HEK293T (cell line): ENCODE measurements at regions not wholly inside any gene's neighbourhood (a gene's known extent, or its start where the extent isn't known, plus 50 kb on each side); places are given as distances from the start of the nearest gene placed in this dataset.

ENCODE experiments used
- ARNT ChIP-seq: fragments of 450-650 bp; IDR thresholded peaks from 2 replicates; pipeline ENCODE4 v1.6.1; 2017; ENCODE audit warnings: mild to moderate bottlenecking
- BHLHE40 ChIP-seq: fragments of 450-650 bp; IDR thresholded peaks from 2 replicates; pipeline ENCODE4 v1.6.1; 2016; ENCODE audit warnings: mild to moderate bottlenecking, moderate library complexity, borderline replicate concordance
- ELF4 ChIP-seq: fragments of 450-650 bp; IDR thresholded peaks from 2 replicates; pipeline ENCODE4 v1.6.1; 2017; ENCODE audit warnings: antibody characterized with exemption
- FOXA1 ChIP-seq: fragments of 450-650 bp; IDR thresholded peaks from 2 replicates; pipeline ENCODE4 v1.6.1; 2016; ENCODE audit warnings: mild to moderate bottlenecking
- FOXM1 ChIP-seq: fragments of 450-650 bp; IDR thresholded peaks from 2 replicates; pipeline ENCODE4 v1.6.1; 2017; ENCODE audit warnings: mild to moderate bottlenecking, borderline replicate concordance
- HDGF ChIP-seq: fragments of 450-650 bp; IDR thresholded peaks from 2 replicates; pipeline ENCODE4 v1.6.1; 2017; ENCODE audit warnings: antibody characterized with exemption, borderline replicate concordance
- L3MBTL2 ChIP-seq: fragments of 450-650 bp; conservative IDR thresholded peaks from 2 replicates; pipeline ENCODE4 v1.6.1; 2016; ENCODE audit warnings: mild to moderate bottlenecking
- LEF1 ChIP-seq: fragments of 450-650 bp; IDR thresholded peaks from 2 replicates; pipeline ENCODE4 v1.6.1; 2017; ENCODE audit warnings: mild to moderate bottlenecking, borderline replicate concordance
- TARDBP ChIP-seq: fragments of 450-650 bp; IDR thresholded peaks from 2 replicates; pipeline ENCODE4 v1.6.1; 2016
- ZNF384 ChIP-seq: fragments of 450-650 bp; IDR thresholded peaks from 2 replicates; pipeline ENCODE4 v1.6.1; 2016
- TF ChIP-seq, protein P1 (sequence below): fragments of 450-650 bp; IDR thresholded peaks from 2 replicates; pipeline ENCODE4 v1.6.1; 2016

DNA sequence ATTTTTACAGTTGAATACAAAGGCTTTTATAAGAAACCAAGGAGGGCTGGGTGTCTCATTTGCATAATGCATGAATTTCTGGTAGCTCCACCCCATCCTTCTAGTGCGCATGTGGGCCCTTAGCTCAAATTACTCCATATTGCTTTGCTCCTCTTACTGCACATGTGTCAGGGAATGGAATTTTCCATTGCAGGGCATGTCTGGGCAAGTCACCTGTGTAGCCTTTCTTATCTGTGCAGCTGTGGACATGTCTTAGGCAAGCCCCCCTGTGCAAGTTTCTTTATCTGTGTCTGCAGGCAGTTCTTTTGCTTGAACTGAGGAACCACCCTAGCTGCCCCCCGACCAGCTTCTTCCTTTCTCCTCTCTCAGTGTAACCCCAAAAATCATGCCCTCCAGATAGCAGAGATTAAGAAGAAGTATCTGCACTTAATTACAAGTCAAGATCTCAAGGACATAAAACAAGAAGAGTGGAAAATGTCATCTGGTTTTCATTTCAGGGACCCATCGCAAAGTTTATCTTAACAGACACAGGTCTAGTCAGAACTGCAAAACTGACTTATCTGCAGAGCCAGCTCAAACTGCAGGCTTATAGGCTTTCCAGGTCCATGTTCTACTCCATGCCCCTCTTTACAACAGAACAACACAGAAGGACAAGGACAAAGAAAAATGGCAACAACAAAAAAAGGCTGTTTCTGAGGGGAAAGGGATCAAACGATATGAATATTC, 137.9 kb upstream of the HS3ST4 start:
- TF ChIP-seq FOXA1 (no peak), LEF1 (no peak), ARNT (no peak), BHLHE40 (no peak), ZNF384 (no peak), L3MBTL2 (no peak), FOXM1 (no peak), HDGF (no peak), ELF4 (no peak), TARDBP (no peak)
- TF ChIP-seq, protein P1, sequence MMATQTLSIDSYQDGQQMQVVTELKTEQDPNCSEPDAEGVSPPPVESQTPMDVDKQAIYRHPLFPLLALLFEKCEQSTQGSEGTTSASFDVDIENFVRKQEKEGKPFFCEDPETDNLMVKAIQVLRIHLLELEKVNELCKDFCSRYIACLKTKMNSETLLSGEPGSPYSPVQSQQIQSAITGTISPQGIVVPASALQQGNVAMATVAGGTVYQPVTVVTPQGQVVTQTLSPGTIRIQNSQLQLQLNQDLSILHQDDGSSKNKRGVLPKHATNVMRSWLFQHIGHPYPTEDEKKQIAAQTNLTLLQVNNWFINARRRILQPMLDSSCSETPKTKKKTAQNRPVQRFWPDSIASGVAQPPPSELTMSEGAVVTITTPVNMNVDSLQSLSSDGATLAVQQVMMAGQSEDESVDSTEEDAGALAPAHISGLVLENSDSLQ: no peak
